ENCODE measurements at regions not wholly inside any gene's neighbourhood (a gene's known extent, or its start where the extent isn't known, plus 50 kb on each side); places are given as distances from the start of the nearest gene placed in this dataset.

GRCh38 chr2:125405816-125406215 is 1250.1 kb upstream of the GYPC start:
- no peak for TF ChIP-seq CTCF (IDR thresholded peaks at IDR 0.05)
- TF ChIP-seq POLR2A (IDR thresholded peaks at IDR 0.05), result no peak

All from lower leg skin (tissue), 3 donors.